ENCODE measurements at regions not wholly inside any gene's neighbourhood (a gene's known extent, or its start where the extent isn't known, plus 50 kb on each side); places are given as distances from the start of the nearest gene placed in this dataset.
A peak's percentile ranks its signal among the peaks of the same experiment; 100 is the strongest.
"Not testable (repeated sequence)": the region's sequence is repeated elsewhere in the genome, so short reads cannot be mapped to it uniquely, and the experiment has no call there.

DNA sequence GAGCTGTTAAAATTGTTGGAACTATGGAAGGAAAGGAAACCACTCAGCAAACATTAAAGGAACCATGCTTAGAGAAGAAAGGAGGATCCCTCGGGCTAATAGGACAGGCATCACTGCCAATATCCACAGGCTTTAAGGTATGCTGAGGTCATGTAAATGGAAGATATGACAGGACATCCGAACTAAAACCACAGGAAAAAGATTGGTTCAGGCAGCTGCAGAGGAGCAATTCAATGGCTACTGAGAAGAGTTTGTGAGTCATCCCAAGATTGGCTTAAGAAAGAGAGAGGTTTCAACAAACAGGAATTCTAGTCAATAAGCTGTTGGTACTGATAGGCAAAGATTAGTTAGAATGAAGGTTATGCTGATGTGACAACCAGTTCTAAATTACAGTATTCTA, 106.4 kb upstream of the FAM241A start:
- TF ChIP-seq, protein P1, sequence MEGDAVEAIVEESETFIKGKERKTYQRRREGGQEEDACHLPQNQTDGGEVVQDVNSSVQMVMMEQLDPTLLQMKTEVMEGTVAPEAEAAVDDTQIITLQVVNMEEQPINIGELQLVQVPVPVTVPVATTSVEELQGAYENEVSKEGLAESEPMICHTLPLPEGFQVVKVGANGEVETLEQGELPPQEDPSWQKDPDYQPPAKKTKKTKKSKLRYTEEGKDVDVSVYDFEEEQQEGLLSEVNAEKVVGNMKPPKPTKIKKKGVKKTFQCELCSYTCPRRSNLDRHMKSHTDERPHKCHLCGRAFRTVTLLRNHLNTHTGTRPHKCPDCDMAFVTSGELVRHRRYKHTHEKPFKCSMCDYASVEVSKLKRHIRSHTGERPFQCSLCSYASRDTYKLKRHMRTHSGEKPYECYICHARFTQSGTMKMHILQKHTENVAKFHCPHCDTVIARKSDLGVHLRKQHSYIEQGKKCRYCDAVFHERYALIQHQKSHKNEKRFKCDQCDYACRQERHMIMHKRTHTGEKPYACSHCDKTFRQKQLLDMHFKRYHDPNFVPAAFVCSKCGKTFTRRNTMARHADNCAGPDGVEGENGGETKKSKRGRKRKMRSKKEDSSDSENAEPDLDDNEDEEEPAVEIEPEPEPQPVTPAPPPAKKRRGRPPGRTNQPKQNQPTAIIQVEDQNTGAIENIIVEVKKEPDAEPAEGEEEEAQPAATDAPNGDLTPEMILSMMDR (IDR thresholded peaks at IDR 0.05), result no peak
- 0 out of 2 replicates have a peak overlapping the region, but pooled peaks have one; percentile 7 for H3K27ac Mint-ChIP-seq
- H3K4me1 Mint-ChIP-seq (ENCODE audit: low read depth), result peaks cover 8% of the 10 kb centered on the region
- no peak overlapping the region for H3K4me3 Mint-ChIP-seq
- no peaks in the 10 kb centered on the region for H3K36me3 Mint-ChIP-seq (ENCODE audit: low read depth)
- peak; percentile 47 for DNase-seq
- no peaks in the 10 kb centered on the region for H3K9me3 Mint-ChIP-seq
- H3K27me3 Mint-ChIP-seq (ENCODE audit: insufficient read depth), result peaks cover 2% of the 10 kb centered on the region; the same call in 1 of the 2 replicates

DNA sequence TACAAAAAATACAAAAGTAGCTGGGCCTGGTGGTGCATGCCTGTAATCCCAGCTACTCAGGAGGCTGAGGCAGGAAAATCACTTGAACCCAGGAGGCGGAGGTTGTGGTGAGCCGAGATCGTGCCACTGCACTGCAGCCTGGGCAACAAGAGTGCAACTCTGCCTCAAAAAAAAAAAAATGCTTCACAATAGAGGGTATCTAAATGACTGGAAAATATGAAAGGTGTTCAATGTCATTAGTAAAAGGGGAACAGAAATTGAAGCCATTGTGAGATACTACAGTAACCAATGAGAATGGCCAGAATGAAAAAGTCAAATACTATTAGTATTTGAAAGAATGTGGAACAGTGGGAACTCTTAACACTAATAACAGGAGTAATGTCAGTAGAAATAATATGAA, 96.1 kb upstream of the FAM241A start:
- DNase-seq; H3K9me3 Mint-ChIP-seq; H3K36me3 Mint-ChIP-seq (ENCODE audit: low read depth); H3K4me3 Mint-ChIP-seq; H3K4me1 Mint-ChIP-seq (ENCODE audit: low read depth); H3K27me3 Mint-ChIP-seq (ENCODE audit: insufficient read depth); H3K27ac Mint-ChIP-seq: not testable (repeated sequence)

DNA sequence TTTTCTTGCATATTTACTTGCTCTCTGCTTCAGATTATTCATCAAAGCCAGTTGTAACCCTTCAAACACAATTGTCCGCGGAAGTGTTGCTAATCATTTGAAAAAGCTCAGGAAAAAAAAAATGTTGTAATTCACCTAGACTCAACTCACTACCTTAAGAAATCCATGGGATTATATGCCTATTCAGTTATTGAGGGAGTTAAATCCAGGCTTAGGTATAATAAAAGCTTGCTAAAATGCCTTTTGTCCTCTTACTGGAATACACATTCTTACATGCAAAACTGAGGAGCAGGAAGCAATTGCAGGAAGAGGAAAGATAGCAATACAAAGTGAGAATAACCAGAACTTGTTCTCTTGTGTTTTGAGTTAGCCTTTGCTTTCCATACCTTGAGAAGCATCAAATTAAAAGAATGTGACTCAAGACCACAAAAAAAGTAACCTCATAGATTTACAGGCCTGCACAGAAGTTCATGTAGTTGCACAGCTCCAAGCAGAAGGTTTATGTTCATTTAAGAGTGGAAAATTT, 91.4 kb upstream of the FAM241A start:
- DNase-seq, result no peak
- TF ChIP-seq, protein P1 (IDR thresholded peaks at IDR 0.05), result no peak
- Mint-ChIP-seq H3K36me3 (ENCODE audit: low read depth) (no peaks in the 10 kb centered on the region), H3K9me3 (no peaks in the 10 kb centered on the region), H3K27ac (no peak overlapping the region), H3K4me3 (no peak overlapping the region), H3K27me3 (ENCODE audit: insufficient read depth) (no peaks in the 10 kb centered on the region), H3K4me1 (ENCODE audit: low read depth) (peaks cover 11% of the 10 kb centered on the region)

GRCh38 chr4:112055100-112055499, 90.2 kb upstream of the FAM241A start:
- TF ChIP-seq, protein P1 (IDR thresholded peaks at IDR 0.05), result no peak
- Mint-ChIP-seq H3K4me1 (ENCODE audit: low read depth) (peaks cover 13% of the 10 kb centered on the region), H3K4me3 (no peak overlapping the region), H3K36me3 (ENCODE audit: low read depth) (no peaks in the 10 kb centered on the region), H3K27me3 (ENCODE audit: insufficient read depth) (no peaks in the 10 kb centered on the region), H3K9me3 (no peaks in the 10 kb centered on the region), H3K27ac (no peak overlapping the region)
- no peak for DNase-seq

DNA sequence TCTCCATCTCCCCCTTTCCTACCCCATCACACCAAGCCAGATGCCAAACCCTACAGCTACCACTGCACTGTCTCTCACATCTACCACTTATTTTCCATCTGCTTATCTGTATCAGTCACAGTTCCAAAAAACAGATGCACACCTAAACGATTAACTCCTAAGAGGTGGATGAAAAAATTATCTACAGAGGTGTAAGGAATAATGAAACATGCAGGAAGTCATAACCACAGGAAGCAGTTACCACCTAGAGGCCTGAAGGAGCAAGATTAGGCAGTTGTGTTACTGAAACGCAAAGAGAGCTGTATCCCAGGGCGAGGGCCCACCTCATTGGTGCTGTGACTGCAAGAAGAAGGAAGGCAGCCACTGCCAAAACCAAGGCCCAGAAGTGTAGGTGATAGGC, 87.8 kb upstream of the FAM241A start:
- H3K4me1 Mint-ChIP-seq (ENCODE audit: low read depth), result peaks cover 18% of the 10 kb centered on the region

DNA sequence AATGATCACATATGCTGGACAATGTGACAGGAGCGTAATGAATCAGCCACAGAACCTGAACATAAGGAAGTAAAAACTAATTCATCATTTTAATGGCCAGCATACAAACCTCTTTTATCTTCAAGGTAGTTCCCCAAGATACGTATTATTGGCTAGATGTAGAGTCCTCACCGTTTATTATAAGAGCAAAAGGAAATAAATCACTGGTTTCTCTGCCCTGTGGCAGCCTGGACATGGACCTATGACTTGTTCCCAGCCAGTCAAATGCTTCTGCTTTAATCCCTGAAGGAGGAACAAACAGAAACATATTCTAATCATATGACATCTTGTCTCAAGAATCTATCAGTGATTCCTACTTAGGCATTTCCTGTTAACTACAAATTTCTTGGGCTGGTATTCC, 86.8 kb upstream of the FAM241A start:
- Mint-ChIP-seq H3K36me3 (ENCODE audit: low read depth) (no peaks in the 10 kb centered on the region), H3K4me1 (ENCODE audit: low read depth) (peaks cover 18% of the 10 kb centered on the region), H3K27ac (peak overlapping the region; percentile 41), H3K9me3 (no peaks in the 10 kb centered on the region), H3K4me3 (peak overlapping the region; percentile 35), H3K27me3 (ENCODE audit: insufficient read depth) (no peaks in the 10 kb centered on the region; the same call in 1 of the 2 replicates)
- peak; percentile 43 for DNase-seq
- TF ChIP-seq, protein P1 (IDR thresholded peaks at IDR 0.05), result no peak

More for the DNA sequence above, 87.8 kb upstream of the FAM241A start:
- no peaks in the 10 kb centered on the region for H3K36me3 Mint-ChIP-seq (ENCODE audit: low read depth)
- no peaks in the 10 kb centered on the region for H3K9me3 Mint-ChIP-seq
- TF ChIP-seq, protein P1 (IDR thresholded peaks at IDR 0.05), result no peak
- H3K4me3 Mint-ChIP-seq, result no peak overlapping the region
- H3K27ac Mint-ChIP-seq, result no peak overlapping the region
- no peaks in the 10 kb centered on the region for H3K27me3 Mint-ChIP-seq (ENCODE audit: insufficient read depth)
- DNase-seq, result no peak
